GM06990 (cell line): ENCODE measurements at regions not wholly inside any gene's neighbourhood (a gene's known extent, or its start where the extent isn't known, plus 50 kb on each side); places are given as distances from the start of the nearest gene placed in this dataset.
A peak's percentile ranks its signal among the peaks of the same experiment; 100 is the strongest.

Experiments used
- DNase-seq: peaks from one replicate; pipeline ENCODE4 v3.0.0-alpha.2; 2011; ENCODE audit not compliant: insufficient read length; ENCODE audit errors: extremely low read depth
- H3K27me3 ChIP-seq: replicated peaks from 2 replicates; pipeline ENCODE4 v1.6.0; 2011; ENCODE audit warnings: low read length; ENCODE audit not compliant: control insufficient read depth, insufficient read depth
- H3K36me3 ChIP-seq: 2 replicates; pipeline ENCODE4 v1.5.1; 2011; ENCODE audit warnings: low read length; ENCODE audit not compliant: control insufficient read depth, insufficient read depth
- H3K4me3 ChIP-seq: replicated peaks from 2 replicates; pipeline ENCODE4 v1.5.1; 2011; ENCODE audit warnings: low read depth, mild to moderate bottlenecking, control low read depth, low read length
- TF ChIP-seq, protein P1 (sequence below): IDR thresholded peaks from 2 replicates; pipeline ENCODE4 v1.5.1; 2011; ENCODE audit warnings: low read length, control low read depth, mild to moderate bottlenecking, inconsistent platforms; ENCODE audit not compliant: insufficient read depth, poor library complexity, severe bottlenecking

DNA sequence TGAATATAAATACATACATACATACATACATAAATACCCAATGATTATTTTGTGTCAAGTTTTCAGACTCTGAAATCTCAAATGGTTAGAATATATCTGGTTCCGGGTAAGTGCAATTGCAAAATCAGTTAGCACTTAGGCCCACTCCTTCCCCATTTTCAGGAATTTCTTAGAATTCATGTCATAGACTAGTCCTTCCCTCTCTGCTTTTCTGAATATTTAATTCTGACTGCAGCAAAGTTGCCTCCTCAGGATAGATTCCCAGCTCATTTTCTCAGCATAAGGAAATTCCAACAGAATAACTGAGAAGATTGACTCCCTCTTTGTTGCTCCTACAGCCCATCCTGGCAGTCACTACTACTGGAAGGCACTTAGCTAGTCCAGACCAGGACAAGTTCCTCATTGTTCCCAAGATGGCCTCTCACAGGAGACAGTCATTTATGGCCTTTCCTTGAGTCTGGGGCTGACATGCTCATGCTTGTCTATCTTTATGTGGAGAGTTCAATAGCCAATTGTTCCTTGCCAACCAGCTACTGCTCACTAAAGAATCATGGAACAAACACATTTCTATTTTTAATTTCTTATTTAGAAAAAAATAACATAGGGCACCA, 142.9 kb upstream of the ITGB1 start:
- TF ChIP-seq, protein P1, sequence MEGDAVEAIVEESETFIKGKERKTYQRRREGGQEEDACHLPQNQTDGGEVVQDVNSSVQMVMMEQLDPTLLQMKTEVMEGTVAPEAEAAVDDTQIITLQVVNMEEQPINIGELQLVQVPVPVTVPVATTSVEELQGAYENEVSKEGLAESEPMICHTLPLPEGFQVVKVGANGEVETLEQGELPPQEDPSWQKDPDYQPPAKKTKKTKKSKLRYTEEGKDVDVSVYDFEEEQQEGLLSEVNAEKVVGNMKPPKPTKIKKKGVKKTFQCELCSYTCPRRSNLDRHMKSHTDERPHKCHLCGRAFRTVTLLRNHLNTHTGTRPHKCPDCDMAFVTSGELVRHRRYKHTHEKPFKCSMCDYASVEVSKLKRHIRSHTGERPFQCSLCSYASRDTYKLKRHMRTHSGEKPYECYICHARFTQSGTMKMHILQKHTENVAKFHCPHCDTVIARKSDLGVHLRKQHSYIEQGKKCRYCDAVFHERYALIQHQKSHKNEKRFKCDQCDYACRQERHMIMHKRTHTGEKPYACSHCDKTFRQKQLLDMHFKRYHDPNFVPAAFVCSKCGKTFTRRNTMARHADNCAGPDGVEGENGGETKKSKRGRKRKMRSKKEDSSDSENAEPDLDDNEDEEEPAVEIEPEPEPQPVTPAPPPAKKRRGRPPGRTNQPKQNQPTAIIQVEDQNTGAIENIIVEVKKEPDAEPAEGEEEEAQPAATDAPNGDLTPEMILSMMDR, result no peak
- Histone ChIP-seq H3K36me3 (no peaks in the 10 kb centered on the region), H3K4me3 (no peak overlapping the region), H3K27me3 (no peaks in the 10 kb centered on the region)
- no peak for DNase-seq

DNA sequence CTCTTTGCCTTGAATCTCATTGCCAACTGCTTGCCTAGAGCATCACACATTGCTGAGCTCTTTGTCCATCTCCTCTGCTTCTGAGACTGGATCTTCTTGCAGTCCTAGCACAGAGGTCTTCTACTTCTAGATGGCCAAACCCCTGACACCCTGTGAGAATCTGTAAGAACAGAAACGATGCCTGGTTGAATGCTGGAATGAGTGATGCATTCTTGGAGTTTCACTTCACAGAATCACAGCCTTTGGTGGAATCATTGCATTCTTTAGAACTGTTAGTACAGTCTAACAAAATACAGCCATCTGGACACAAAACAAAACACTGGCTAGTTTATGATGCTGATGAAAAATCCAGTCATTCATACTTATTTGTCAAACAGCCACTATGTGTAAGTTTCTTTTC, 141.7 kb upstream of the ITGB1 start:
- H3K36me3 ChIP-seq, result no peaks in the 10 kb centered on the region
- DNase-seq, result no peak
- H3K27me3 ChIP-seq, result no peaks in the 10 kb centered on the region
- H3K4me3 ChIP-seq, result no peak overlapping the region
- TF ChIP-seq, protein P1, result no peak

DNA sequence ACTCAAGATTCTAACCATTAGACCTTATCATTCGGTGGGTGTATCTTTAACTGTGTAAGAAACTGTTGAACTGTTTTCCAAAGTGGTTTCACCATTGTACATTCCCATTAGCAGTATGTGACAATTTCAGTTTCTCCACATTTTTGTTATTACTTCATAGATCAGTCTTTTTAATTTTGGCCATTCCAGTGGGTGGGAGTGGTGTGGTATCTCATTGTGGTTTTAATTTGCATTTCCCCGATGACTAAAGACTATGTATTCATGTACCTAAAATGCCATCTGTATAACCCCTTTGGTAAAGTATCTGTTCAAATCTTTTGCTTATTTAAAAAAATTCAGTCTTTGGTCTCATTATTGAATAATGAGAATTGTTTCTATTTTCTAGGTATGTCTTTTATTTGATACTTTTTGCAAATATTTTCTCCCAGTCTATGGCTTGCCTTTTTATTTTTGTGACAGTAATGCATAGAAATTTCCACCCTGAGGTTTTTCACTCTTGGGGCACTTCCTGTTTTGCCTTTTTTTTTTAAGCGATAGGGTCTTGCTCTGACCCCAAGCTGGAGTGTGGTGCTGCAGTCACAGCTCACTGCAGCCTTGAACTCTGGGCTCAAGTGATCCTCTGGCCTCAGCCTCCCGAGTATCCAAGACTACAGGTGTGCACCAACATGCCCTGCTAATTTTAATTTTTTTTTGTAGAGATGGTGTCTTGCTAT, 141.1 kb upstream of the ITGB1 start:
- Histone ChIP-seq H3K4me3 (no peak overlapping the region), H3K27me3 (no peaks in the 10 kb centered on the region), H3K36me3 (no peaks in the 10 kb centered on the region)
- peak; percentile 23 for DNase-seq
- TF ChIP-seq, protein P1, result no peak

DNA sequence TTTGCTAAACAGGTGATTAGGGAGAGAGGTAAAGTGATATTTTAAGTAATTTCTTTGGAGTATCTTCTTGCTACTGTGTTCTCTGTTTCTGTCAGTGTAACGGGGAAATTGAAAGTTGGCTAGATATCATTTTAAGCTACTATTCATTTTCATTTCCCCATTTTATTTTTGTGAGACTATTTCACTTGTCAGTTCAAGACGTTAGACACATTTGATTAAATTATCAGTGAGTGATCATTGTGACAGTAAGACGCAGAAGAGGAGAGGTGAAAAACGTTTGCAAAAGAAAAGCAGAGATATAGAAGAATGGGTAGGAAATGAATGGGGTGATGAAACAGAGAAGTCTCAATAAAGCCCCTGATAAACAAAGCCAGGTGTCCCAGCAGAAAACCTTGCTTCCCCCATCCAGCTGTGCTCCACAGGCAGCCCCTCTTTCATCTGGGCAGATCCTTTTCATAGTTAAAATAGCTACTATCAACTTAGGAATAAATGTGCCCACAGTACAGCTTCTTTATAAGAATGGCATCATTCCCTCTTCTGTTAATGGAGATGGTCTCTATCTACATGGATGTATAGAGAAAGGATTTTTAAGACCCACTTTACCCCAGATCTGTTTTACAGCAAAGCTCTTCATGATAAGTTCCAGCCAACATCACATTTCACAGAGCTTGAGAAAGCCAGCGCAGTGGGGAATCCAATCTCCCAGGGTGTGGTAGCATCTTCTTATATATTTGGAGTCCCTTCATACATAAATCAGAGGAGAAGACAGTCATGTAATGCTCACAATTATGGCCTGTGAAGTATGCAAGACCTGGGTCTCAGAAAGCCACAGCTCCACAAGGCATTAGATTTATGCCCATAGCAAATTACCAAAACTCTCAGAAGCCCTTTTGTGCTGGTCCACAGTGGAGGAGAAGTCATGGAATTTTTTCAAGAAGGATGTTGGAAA, 138.1 kb upstream of the ITGB1 start:
- Histone ChIP-seq H3K36me3 (no peaks in the 10 kb centered on the region), H3K27me3 (no peaks in the 10 kb centered on the region), H3K4me3 (no peak overlapping the region)
- peak; percentile 44 for DNase-seq
- TF ChIP-seq, protein P1, result no peak

DNA sequence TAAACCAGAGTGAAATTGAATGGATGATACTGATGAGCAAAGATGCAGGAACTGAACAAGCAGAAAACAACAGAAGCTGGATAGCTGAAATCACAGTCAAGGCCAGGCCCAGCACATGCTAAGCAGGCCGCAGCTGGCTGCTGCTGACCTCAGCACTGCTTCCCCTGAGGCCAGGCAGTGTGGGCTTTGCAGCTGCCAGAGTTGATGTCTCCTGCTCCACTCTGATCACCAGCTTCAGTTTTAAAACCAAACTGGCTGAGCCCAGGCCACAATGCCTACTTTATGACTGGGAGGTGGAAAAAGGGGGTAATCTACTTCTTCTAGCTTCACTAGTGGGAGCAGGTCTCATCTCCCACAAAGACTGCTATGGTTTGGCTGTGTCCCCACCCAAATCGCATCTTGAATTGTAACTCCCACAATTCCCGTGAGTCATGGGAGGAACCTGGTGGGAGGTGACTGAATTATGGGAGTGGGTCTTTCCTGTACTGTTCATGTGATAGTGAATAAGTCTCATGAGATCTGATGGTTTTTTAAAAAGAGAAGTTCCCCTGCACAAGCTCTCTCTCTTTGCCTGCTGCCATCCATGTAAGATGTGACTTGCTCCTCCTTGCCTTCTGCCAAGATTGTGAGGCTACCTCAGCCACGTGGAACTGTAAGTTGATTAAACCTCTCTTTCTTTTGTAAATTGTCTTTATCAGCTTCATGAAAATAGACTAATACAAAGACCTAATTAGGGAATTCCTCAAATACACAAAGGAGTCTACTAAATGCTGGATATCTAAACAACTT, 136.4 kb upstream of the ITGB1 start:
- Histone ChIP-seq H3K4me3 (no peak overlapping the region), H3K27me3 (no peaks in the 10 kb centered on the region), H3K36me3 (no peaks in the 10 kb centered on the region)
- DNase-seq, result no peak
- TF ChIP-seq, protein P1, result no peak
